ENCODE measurements at regions not wholly inside any gene's neighbourhood (a gene's known extent, or its start where the extent isn't known, plus 50 kb on each side); places are given as distances from the start of the nearest gene placed in this dataset.
A peak's percentile ranks its signal among the peaks of the same experiment; 100 is the strongest.

- TF ChIP-seq RBM39 (optimal IDR thresholded peaks at IDR 0.05; ENCODE audit: low read depth, low read length) (no peak), ZNF311 (CRISPR knock-in tag; IDR thresholded peaks at IDR 0.05) (no peak), EGR1 (conservative IDR thresholded peaks at IDR 0.05) (no peak), RAD51 (IDR thresholded peaks at IDR 0.05; ENCODE audit: borderline replicate concordance, low read depth) (no peak), ZNF41 (CRISPR knock-in tag; conservative IDR thresholded peaks at IDR 0.05) (no peak), NCOA6 (IDR thresholded peaks at IDR 0.05) (0 out of 2 replicates have a peak, but pooled peaks have one; percentile 40), TRIM28 (IDR thresholded peaks at IDR 0.05) (no peak), ELF1 (tag; IDR thresholded peaks at IDR 0.05) (peak; percentile 69; the same call in 1 of the 2 replicates), ZNF644 (tag; IDR thresholded peaks at IDR 0.05; ENCODE audit: low read depth) (no peak), TBP (optimal IDR thresholded peaks at IDR 0.05; ENCODE audit: low read depth, low read length) (peak; percentile 62), ZNF143 (CRISPR knock-in tag; IDR thresholded peaks at IDR 0.05) (no peak), ZNF518B (CRISPR knock-in tag; IDR thresholded peaks at IDR 0.05) (no peak), ZNF76 (CRISPR knock-in tag; IDR thresholded peaks at IDR 0.05; ENCODE audit: borderline replicate concordance) (no peak), ESRRB (CRISPR knock-in tag; IDR thresholded peaks at IDR 0.05; ENCODE audit: borderline replicate concordance) (no peak), RFX7 (CRISPR knock-in tag; IDR thresholded peaks at IDR 0.05) (no peak), KLF13 (tag; IDR thresholded peaks at IDR 0.05; ENCODE audit: borderline replicate concordance, low read depth) (no peak), KDM1A (IDR thresholded peaks at IDR 0.05) (peak; percentile 93 to 94), ZNF449 (CRISPR knock-in tag; IDR thresholded peaks at IDR 0.05) (no peak), CBFA2T2 (conservative IDR thresholded peaks at IDR 0.05) (peak; percentile 88), ZBTB34 (CRISPR knock-in tag; IDR thresholded peaks at IDR 0.05) (no peak), NR2C1 (IDR thresholded peaks at IDR 0.05) (no peak; the same call in 1 of the 2 replicates), NR2C1 (tag; IDR thresholded peaks at IDR 0.05) (no peak), ZNF778 (CRISPR knock-in tag; IDR thresholded peaks at IDR 0.05) (no peak), SREBF2 (CRISPR knock-in tag; IDR thresholded peaks at IDR 0.05) (no peak), SMARCA4 (IDR thresholded peaks at IDR 0.05) (peak; percentile 88)
- TF ChIP-seq, protein P1, sequence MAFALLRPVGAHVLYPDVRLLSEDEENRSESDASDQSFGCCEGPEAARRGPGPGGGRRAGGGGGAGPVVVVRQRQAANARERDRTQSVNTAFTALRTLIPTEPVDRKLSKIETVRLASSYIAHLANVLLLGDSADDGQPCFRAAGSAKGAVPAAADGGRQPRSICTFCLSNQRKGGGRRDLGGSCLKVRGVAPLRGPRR (CRISPR knock-in tag; IDR thresholded peaks at IDR 0.05), result no peak
Observed at GRCh38 chr10:30553018-30553625, 76.4 kb downstream of the LYZL2 start (continued).

Data from K562 (cell line).